SK-N-SH treated with all-trans-retinoic acid at 6 μM for 48 hours (cell line): ENCODE measurements at regions not wholly inside any gene's neighbourhood (a gene's known extent, or its start where the extent isn't known, plus 50 kb on each side); places are given as distances from the start of the nearest gene placed in this dataset.

Source experiments
- BACH2 ChIP-seq: fragments of 250-450 bp; sonication (Bioruptor Pico); IDR thresholded peaks from 2 replicates; pipeline ENCODE4 v1.9.0; 2021; ENCODE audit warnings: mild to moderate bottlenecking, borderline replicate concordance
- GLIS3 ChIP-seq: fragments of 250-450 bp; sonication (Bioruptor Pico); IDR thresholded peaks from 2 replicates; pipeline ENCODE4 v1.5.0; 2020; ENCODE audit warnings: mild to moderate bottlenecking, moderate library complexity
- ISL1 ChIP-seq: fragments of 250-450 bp; sonication (Bioruptor Pico); IDR thresholded peaks from 2 replicates; pipeline ENCODE4 v2.1.2; 2022; ENCODE audit warnings: mild to moderate bottlenecking, moderate library complexity
- OSR1 ChIP-seq: fragments of 250-450 bp; sonication (Bioruptor Pico); IDR thresholded peaks from 2 replicates; pipeline ENCODE4 v1.8.0; 2022; ENCODE audit warnings: moderate library complexity, mild to moderate bottlenecking, inconsistent platforms
- PPARA ChIP-seq: fragments of 250-450 bp; sonication (Bioruptor Pico); IDR thresholded peaks from 2 replicates; pipeline ENCODE4 v1.5.0; 2020; ENCODE audit warnings: mild to moderate bottlenecking, borderline replicate concordance
- RARB ChIP-seq: fragments of 250-450 bp; sonication (Bioruptor Pico); IDR thresholded peaks from 2 replicates; pipeline ENCODE4 v1.8.0; 2021; ENCODE audit warnings: mild to moderate bottlenecking, moderate library complexity
- TOX ChIP-seq: fragments of 250-450 bp; sonication (Bioruptor Pico); IDR thresholded peaks from 2 replicates; pipeline ENCODE4 v1.8.0; 2021; ENCODE audit warnings: mild to moderate bottlenecking, moderate library complexity, borderline replicate concordance
- ZFP3 ChIP-seq: fragments of 250-450 bp; sonication (Bioruptor Pico); IDR thresholded peaks from 2 replicates; pipeline ENCODE4 v1.5.0; 2020; ENCODE audit warnings: mild to moderate bottlenecking, moderate library complexity
- ZFP30 ChIP-seq: fragments of 450-650 bp; formaldehyde crosslinking; IDR thresholded peaks from 2 replicates; pipeline ENCODE4 v1.5.0; 2022; ENCODE audit warnings: mild to moderate bottlenecking, moderate library complexity
- TF ChIP-seq, protein P1 (sequence below): fragments of 250-450 bp; sonication (Bioruptor Pico); IDR thresholded peaks from 2 replicates; pipeline ENCODE4 v1.8.0; 2020; ENCODE audit warnings: mild to moderate bottlenecking, moderate library complexity, borderline replicate concordance
- TF ChIP-seq, protein P2 (sequence below): fragments of 250-450 bp; sonication (Bioruptor Pico); IDR thresholded peaks from 2 replicates; pipeline ENCODE4 v1.5.1; 2021; ENCODE audit warnings: mild to moderate bottlenecking, moderate library complexity
- TF ChIP-seq, protein P3 (sequence below): fragments of 250-450 bp; sonication (Bioruptor Pico); IDR thresholded peaks from 2 replicates; pipeline ENCODE4 v1.5.1; 2020; ENCODE audit warnings: low read depth, mild to moderate bottlenecking, moderate library complexity
- TF ChIP-seq, protein P4 (sequence below): fragments of 250-450 bp; sonication (Bioruptor Pico); IDR thresholded peaks from 2 replicates; pipeline ENCODE4 v1.8.0; 2021; ENCODE audit warnings: low read depth, mild to moderate bottlenecking, moderate library complexity, borderline replicate concordance
- TF ChIP-seq, protein P5 (sequence below): fragments of 250-450 bp; sonication (Bioruptor Pico); IDR thresholded peaks from 2 replicates; pipeline ENCODE4 v1.5.0; 2020; ENCODE audit warnings: mild to moderate bottlenecking, moderate library complexity

DNA sequence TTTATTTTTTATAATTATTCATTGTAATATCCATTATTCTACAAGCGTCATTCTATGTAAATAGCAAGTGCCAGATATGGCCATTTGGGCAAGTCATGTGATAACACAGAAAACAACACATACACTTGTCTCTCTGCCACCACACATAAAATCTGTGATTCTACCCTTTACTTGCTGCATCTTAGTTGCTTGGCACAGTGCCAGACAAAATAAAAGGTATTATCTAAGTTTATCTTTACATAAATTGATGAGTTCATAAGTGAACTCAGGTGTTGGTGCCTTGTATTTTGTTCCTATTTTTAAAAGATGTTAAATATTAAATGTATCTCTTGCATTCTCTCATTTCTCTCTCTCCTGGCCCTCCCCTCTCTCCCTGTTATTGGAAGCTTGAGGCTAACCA is 1458.7 kb downstream of the CDH11 start:
- TF ChIP-seq ISL1 (CRISPR knock-in tag): no peak
- TF ChIP-seq, protein P1, sequence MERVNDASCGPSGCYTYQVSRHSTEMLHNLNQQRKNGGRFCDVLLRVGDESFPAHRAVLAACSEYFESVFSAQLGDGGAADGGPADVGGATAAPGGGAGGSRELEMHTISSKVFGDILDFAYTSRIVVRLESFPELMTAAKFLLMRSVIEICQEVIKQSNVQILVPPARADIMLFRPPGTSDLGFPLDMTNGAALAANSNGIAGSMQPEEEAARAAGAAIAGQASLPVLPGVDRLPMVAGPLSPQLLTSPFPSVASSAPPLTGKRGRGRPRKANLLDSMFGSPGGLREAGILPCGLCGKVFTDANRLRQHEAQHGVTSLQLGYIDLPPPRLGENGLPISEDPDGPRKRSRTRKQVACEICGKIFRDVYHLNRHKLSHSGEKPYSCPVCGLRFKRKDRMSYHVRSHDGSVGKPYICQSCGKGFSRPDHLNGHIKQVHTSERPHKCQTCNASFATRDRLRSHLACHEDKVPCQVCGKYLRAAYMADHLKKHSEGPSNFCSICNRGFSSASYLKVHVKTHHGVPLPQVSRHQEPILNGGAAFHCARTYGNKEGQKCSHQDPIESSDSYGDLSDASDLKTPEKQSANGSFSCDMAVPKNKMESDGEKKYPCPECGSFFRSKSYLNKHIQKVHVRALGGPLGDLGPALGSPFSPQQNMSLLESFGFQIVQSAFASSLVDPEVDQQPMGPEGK (CRISPR knock-in tag): no peak
- TF ChIP-seq, protein P2, sequence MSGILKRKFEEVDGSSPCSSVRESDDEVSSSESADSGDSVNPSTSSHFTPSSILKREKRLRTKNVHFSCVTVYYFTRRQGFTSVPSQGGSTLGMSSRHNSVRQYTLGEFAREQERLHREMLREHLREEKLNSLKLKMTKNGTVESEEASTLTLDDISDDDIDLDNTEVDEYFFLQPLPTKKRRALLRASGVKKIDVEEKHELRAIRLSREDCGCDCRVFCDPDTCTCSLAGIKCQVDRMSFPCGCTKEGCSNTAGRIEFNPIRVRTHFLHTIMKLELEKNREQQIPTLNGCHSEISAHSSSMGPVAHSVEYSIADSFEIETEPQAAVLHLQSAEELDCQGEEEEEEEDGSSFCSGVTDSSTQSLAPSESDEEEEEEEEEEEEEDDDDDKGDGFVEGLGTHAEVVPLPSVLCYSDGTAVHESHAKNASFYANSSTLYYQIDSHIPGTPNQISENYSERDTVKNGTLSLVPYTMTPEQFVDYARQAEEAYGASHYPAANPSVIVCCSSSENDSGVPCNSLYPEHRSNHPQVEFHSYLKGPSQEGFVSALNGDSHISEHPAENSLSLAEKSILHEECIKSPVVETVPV (CRISPR knock-in tag): no peak
- no peak for TF ChIP-seq BACH2
- TF ChIP-seq TOX: no peak
- TF ChIP-seq, protein P3, sequence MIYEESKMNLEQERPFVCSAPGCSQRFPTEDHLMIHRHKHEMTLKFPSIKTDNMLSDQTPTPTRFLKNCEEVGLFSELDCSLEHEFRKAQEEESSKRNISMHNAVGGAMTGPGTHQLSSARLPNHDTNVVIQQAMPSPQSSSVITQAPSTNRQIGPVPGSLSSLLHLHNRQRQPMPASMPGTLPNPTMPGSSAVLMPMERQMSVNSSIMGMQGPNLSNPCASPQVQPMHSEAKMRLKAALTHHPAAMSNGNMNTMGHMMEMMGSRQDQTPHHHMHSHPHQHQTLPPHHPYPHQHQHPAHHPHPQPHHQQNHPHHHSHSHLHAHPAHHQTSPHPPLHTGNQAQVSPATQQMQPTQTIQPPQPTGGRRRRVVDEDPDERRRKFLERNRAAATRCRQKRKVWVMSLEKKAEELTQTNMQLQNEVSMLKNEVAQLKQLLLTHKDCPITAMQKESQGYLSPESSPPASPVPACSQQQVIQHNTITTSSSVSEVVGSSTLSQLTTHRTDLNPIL (CRISPR knock-in tag): no peak
- no peak for TF ChIP-seq RARB
- no peak for TF ChIP-seq GLIS3 (CRISPR knock-in tag)
- no peak for TF ChIP-seq PPARA
- no peak for TF ChIP-seq ZFP3 (CRISPR knock-in tag)
- no peak for TF ChIP-seq ZFP30 (CRISPR knock-in tag)
- TF ChIP-seq, protein P4, sequence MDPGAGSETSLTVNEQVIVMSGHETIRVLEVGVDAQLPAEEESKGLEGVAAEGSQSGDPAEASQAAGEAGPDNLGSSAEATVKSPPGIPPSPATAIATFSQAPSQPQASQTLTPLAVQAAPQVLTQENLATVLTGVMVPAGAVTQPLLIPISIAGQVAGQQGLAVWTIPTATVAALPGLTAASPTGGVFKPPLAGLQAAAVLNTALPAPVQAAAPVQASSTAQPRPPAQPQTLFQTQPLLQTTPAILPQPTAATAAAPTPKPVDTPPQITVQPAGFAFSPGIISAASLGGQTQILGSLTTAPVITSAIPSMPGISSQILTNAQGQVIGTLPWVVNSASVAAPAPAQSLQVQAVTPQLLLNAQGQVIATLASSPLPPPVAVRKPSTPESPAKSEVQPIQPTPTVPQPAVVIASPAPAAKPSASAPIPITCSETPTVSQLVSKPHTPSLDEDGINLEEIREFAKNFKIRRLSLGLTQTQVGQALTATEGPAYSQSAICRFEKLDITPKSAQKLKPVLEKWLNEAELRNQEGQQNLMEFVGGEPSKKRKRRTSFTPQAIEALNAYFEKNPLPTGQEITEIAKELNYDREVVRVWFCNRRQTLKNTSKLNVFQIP: no peak
- TF ChIP-seq OSR1: no peak
- TF ChIP-seq, protein P5, sequence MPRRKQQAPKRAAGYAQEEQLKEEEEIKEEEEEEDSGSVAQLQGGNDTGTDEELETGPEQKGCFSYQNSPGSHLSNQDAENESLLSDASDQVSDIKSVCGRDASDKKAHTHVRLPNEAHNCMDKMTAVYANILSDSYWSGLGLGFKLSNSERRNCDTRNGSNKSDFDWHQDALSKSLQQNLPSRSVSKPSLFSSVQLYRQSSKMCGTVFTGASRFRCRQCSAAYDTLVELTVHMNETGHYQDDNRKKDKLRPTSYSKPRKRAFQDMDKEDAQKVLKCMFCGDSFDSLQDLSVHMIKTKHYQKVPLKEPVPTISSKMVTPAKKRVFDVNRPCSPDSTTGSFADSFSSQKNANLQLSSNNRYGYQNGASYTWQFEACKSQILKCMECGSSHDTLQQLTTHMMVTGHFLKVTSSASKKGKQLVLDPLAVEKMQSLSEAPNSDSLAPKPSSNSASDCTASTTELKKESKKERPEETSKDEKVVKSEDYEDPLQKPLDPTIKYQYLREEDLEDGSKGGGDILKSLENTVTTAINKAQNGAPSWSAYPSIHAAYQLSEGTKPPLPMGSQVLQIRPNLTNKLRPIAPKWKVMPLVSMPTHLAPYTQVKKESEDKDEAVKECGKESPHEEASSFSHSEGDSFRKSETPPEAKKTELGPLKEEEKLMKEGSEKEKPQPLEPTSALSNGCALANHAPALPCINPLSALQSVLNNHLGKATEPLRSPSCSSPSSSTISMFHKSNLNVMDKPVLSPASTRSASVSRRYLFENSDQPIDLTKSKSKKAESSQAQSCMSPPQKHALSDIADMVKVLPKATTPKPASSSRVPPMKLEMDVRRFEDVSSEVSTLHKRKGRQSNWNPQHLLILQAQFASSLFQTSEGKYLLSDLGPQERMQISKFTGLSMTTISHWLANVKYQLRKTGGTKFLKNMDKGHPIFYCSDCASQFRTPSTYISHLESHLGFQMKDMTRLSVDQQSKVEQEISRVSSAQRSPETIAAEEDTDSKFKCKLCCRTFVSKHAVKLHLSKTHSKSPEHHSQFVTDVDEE (CRISPR knock-in tag): no peak
